ENCODE measurements at regions not wholly inside any gene's neighbourhood (a gene's known extent, or its start where the extent isn't known, plus 50 kb on each side); places are given as distances from the start of the nearest gene placed in this dataset.

- no peak for DNase-seq (ENCODE audit: low spot score)
These were observed 50.2 kb upstream of the PODXL start for GRCh38 chr7:131606346-131607290.

Measured in CD4-positive, alpha-beta T cell treated with Interleukin-15 for 4 hours (primary cell).